H9 (cell line): ENCODE measurements at regions not wholly inside any gene's neighbourhood (a gene's known extent, or its start where the extent isn't known, plus 50 kb on each side); places are given as distances from the start of the nearest gene placed in this dataset.

ENCODE experiments used
- DNase-seq: peaks from one replicate; pipeline ENCODE4 v3.0.0-alpha.2; 2017
- H2AFZ ChIP-seq: one replicate; pipeline ENCODE4 v1.6.1; 2013; ENCODE audit warnings: mild to moderate bottlenecking, low read length, control low read depth, moderate library complexity
- H2AK5ac ChIP-seq: 2 replicates; pipeline ENCODE4 v1.6.1; 2013; ENCODE audit warnings: low read length, control low read depth, mixed read lengths; ENCODE audit not compliant: insufficient read length
- H2BK120ac ChIP-seq: one replicate; pipeline ENCODE4 v1.6.1; 2013; ENCODE audit warnings: low read depth, mild to moderate bottlenecking, low read length, control low read depth, inconsistent platforms; ENCODE audit not compliant: poor library complexity, severe bottlenecking
- H2BK12ac ChIP-seq: 2 replicates; pipeline ENCODE4 v1.6.1; 2013; ENCODE audit warnings: low read length, control low read depth, mixed read lengths, low read depth; ENCODE audit not compliant: insufficient read length
- H2BK15ac ChIP-seq: 2 replicates; pipeline ENCODE4 v1.6.1; 2013; ENCODE audit warnings: low read depth, low read length, control low read depth
- H2BK20ac ChIP-seq: one replicate; pipeline ENCODE4 v1.6.1; 2013; ENCODE audit warnings: low read depth, mild to moderate bottlenecking, low read length, control low read depth, inconsistent platforms; ENCODE audit not compliant: poor library complexity, severe bottlenecking
- H2BK5ac ChIP-seq: 2 replicates; pipeline ENCODE4 v1.6.1; 2013; ENCODE audit warnings: low read length, control low read depth, mixed read lengths; ENCODE audit not compliant: insufficient read length
- H3K14ac ChIP-seq: 2 replicates; pipeline ENCODE4 v1.6.1; 2013; ENCODE audit warnings: low read length, control low read depth; ENCODE audit not compliant: insufficient read depth
- H3K18ac ChIP-seq: 2 replicates; pipeline ENCODE4 v1.6.1; 2013; ENCODE audit warnings: low read depth, mild to moderate bottlenecking, mixed read lengths, low read length, control low read depth; ENCODE audit not compliant: insufficient read length
- H3K23ac ChIP-seq: 2 replicates; pipeline ENCODE4 v1.6.1; 2013; ENCODE audit warnings: low read length, control low read depth, mixed read lengths, low read depth; ENCODE audit not compliant: insufficient read length
- H3K23me2 ChIP-seq: 2 replicates; pipeline ENCODE4 v1.6.1; 2013; ENCODE audit warnings: low read depth, mild to moderate bottlenecking, mixed read lengths, low read length, control low read depth; ENCODE audit not compliant: insufficient read length, poor library complexity, severe bottlenecking
- H3K27ac ChIP-seq: 2 replicates; pipeline ENCODE4 v1.5.1; 2013; ENCODE audit warnings: low read length, control low read depth, mixed read lengths, low read depth; ENCODE audit not compliant: insufficient read length
- H3K27me3 ChIP-seq: 2 replicates; pipeline ENCODE4 v1.6.1; 2013; ENCODE audit warnings: low read length, control low read depth, inconsistent platforms; ENCODE audit not compliant: insufficient read depth
- H3K4ac ChIP-seq: 2 replicates; pipeline ENCODE4 v1.6.1; 2013; ENCODE audit warnings: low read depth, mild to moderate bottlenecking, control low read depth, inconsistent platforms, low read length, moderate library complexity
- H3K4me1 ChIP-seq: 2 replicates; pipeline ENCODE4 v1.6.1; 2013; ENCODE audit warnings: low read length, control low read depth, inconsistent platforms; ENCODE audit not compliant: insufficient read depth
- H3K4me2 ChIP-seq: 2 replicates; pipeline ENCODE4 v1.6.1; 2013; ENCODE audit warnings: low read length, control low read depth, mixed read lengths; ENCODE audit not compliant: insufficient read length, insufficient read depth
- H3K56ac ChIP-seq: 2 replicates; pipeline ENCODE4 v1.6.1; 2013; ENCODE audit warnings: low read depth, mild to moderate bottlenecking, mixed read lengths, low read length, control low read depth; ENCODE audit not compliant: insufficient read length
- H3K79me1 ChIP-seq: 2 replicates; pipeline ENCODE4 v1.6.1; 2013; ENCODE audit warnings: low read depth, mild to moderate bottlenecking, moderate library complexity, low read length, control low read depth, inconsistent platforms; ENCODE audit not compliant: insufficient read depth, poor library complexity, severe bottlenecking
- H3K79me2 ChIP-seq: 2 replicates; pipeline ENCODE4 v1.6.1; 2013; ENCODE audit warnings: low read length, control low read depth, inconsistent platforms; ENCODE audit not compliant: insufficient read depth
- H3K9ac ChIP-seq: 2 replicates; pipeline ENCODE4 v1.6.1; 2013; ENCODE audit warnings: low read length, control low read depth, mixed read lengths; ENCODE audit not compliant: insufficient read length; ENCODE audit errors: extremely low read depth
- H3K9me3 ChIP-seq: one replicate; pipeline ENCODE4 v1.6.1; 2013; ENCODE audit warnings: low read depth, low read length, inconsistent platforms; ENCODE audit not compliant: control insufficient read depth
- H3T11ph ChIP-seq: one replicate; pipeline ENCODE4 v1.6.1; 2013; ENCODE audit warnings: mild to moderate bottlenecking, low read length, control low read depth, inconsistent platforms
- H4K20me1 ChIP-seq: one replicate; pipeline ENCODE4 v1.6.1; 2013; ENCODE audit not compliant: control insufficient read depth, insufficient read length, insufficient read depth
- H4K5ac ChIP-seq: 2 replicates; pipeline ENCODE4 v1.6.1; 2013; ENCODE audit warnings: low read depth, mild to moderate bottlenecking, mixed read lengths, low read length, control low read depth; ENCODE audit not compliant: insufficient read length
- H4K8ac ChIP-seq: replicated peaks from 2 replicates; pipeline ENCODE4 v1.6.1; 2013; ENCODE audit warnings: low read length, control low read depth, mixed read lengths, low read depth; ENCODE audit not compliant: insufficient read length
- H4K91ac ChIP-seq: 2 replicates; pipeline ENCODE4 v1.6.1; 2013; ENCODE audit warnings: low read depth, mild to moderate bottlenecking, moderate library complexity, mixed read lengths, low read length, control low read depth; ENCODE audit not compliant: insufficient read length
- H3K27ac Mint-ChIP-seq, 3 experiments: 2 replicates in 2 of 3; 3 replicates in 1 of 3; pipeline ENCODE4 v1.8.0; 2020 to 2021; ENCODE audit warnings: mixed read lengths in 3 of 3, mild to moderate bottlenecking in 1 of 3, moderate library complexity in 1 of 3
- H3K27me3 Mint-ChIP-seq: 2 replicates; pipeline ENCODE4 v1.8.0; 2021; ENCODE audit warnings: low read depth, mild to moderate bottlenecking, moderate library complexity, mixed read lengths
- H3K36me3 Mint-ChIP-seq, 3 experiments: 2 replicates in 2 of 3; 3 replicates in 1 of 3; pipeline ENCODE4 v1.8.0; 2020 to 2021; ENCODE audit warnings: low read depth in 3 of 3, mixed read lengths in 3 of 3; ENCODE audit not compliant: insufficient read depth in 1 of 3
- H3K4me1 Mint-ChIP-seq, 2 experiments: 2 replicates each; pipeline ENCODE4 v1.8.0; 2020; ENCODE audit warnings: mixed read lengths in 2 of 2
- H3K4me3 Mint-ChIP-seq, 2 experiments: 2 replicates in 1 of 2; 3 replicates in 1 of 2; pipeline ENCODE4 v1.8.0; 2020 to 2021; ENCODE audit warnings: mild to moderate bottlenecking in 2 of 2, mixed read lengths in 2 of 2, moderate library complexity in 1 of 2
- H3K9me3 Mint-ChIP-seq, 2 experiments: 2 replicates in 1 of 2; 3 replicates in 1 of 2; pipeline ENCODE4 v1.8.0; 2020; ENCODE audit warnings: mild to moderate bottlenecking in 2 of 2, mixed read lengths in 2 of 2, moderate library complexity in 1 of 2
- CTCF ChIP-seq: fragments of 200-600 bp; sonication (generic); conservative IDR thresholded peaks from 3 replicates; pipeline ENCODE4 v1.8.0; 2021; ENCODE audit warnings: antibody characterized with exemption, mild to moderate bottlenecking

DNA sequence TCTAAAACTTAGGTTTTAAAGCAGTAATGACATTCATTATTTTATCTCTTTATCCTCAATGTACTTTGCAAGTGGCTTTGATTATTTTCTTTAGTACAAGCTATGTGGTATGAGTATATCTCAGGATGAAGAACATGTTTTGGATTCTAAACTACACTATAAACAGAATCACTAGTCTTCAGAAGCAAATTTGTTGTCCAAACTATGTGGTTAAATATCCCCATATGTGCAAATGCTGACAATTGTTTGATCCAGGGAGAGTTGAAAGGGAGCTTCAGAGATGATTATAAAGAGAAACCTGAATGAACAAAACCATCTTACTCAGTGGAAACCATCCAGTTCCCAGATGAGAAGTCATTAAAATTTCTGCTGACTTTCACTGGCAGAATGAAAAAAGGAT, 179.3 kb downstream of the MDFIC start:
- Histone ChIP-seq H3K4ac (no peak overlapping the region), H2BK120ac (no peak overlapping the region), H4K20me1 (no peaks in the 10 kb centered on the region), H3K27me3 (no peaks in the 10 kb centered on the region), H3K56ac (no peak overlapping the region), H3K27ac (no peak overlapping the region), H3K79me2 (no peaks in the 10 kb centered on the region), H2BK20ac (no peak overlapping the region), H3K23me2 (no peaks in the 10 kb centered on the region), H3K9me3 (no peaks in the 10 kb centered on the region), H2AK5ac (no peak overlapping the region), H4K8ac (no peak overlapping the region), H3T11ph (no peak overlapping the region), H4K91ac (no peak overlapping the region), H3K4me2 (no peak overlapping the region), H4K5ac (no peak overlapping the region), H2BK5ac (no peak overlapping the region), H3K9ac (no peak overlapping the region), H3K23ac (no peak overlapping the region), H3K14ac (no peak overlapping the region), H3K79me1 (no peaks in the 10 kb centered on the region), H2AFZ (no peak overlapping the region), H3K4me1 (no peaks in the 10 kb centered on the region), H2BK15ac (no peak overlapping the region), H2BK12ac (no peak overlapping the region), H3K18ac (no peak overlapping the region)
- TF ChIP-seq CTCF, result no peak
- Mint-ChIP-seq H3K27me3 (no peaks in the 10 kb centered on the region), H3K4me3 (no peak overlapping the region), H3K9me3 (no peaks in the 10 kb centered on the region), H3K27ac (no peak overlapping the region), H3K36me3 (no peaks in the 10 kb centered on the region), H3K4me1 (peaks cover 11 to 19% of the 10 kb centered on the region in 2 experiments)
- DNase-seq, result no peak
